ENCODE measurements at regions not wholly inside any gene's neighbourhood (a gene's known extent, or its start where the extent isn't known, plus 50 kb on each side); places are given as distances from the start of the nearest gene placed in this dataset.

DNA sequence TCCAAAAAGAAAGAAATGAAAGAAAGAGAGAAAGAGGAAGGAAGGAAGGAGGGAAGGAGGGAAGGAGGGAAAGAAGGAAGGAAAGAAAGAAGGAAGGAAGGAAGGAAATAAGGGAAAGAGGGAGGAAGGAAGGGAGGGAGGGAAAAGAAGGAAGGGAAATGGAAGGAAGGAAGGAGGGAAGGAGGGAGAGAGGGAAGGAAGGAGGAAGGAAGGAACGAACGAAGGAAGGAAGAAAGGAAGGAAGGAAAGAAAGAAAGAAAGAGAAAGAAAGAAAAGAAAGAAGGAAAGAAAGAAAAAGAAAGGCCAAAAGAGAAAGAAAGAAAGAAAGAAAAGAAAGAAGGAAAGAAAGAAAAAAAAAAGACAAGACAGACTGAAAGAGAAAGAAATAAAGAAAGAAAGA, 263.9 kb upstream of the ATP10B start:
- H4K20me1 ChIP-seq (ENCODE audit: insufficient read depth): no peaks in the 10 kb centered on the region
- BruUV-seq (replicated peaks): no TSS peak

More for the DNA sequence above, 263.9 kb upstream of the ATP10B start:
- Histone ChIP-seq H3K79me2 (ENCODE audit: insufficient read depth, low read length) (no peaks in the 10 kb centered on the region), H3K4me3 (replicated peaks in 1 of 2; ENCODE audit: low read depth in 1 of 2, low read length in 2 of 2) (no peak overlapping the region), H3K4me1 (ENCODE audit: control insufficient read depth in 1 of 2, insufficient read depth in 2 of 2, low read length in 2 of 2) (no peaks in the 10 kb centered on the region), H3K36me3 (ENCODE audit: control insufficient read depth in 1 of 2, insufficient read depth in 2 of 2, low read length in 2 of 2) (no peaks in the 10 kb centered on the region), H3K4me2 (ENCODE audit: low read length) (no peak overlapping the region), H3K27me3 (ENCODE audit: insufficient read depth, low read length) (no peaks in the 10 kb centered on the region), H2AFZ (ENCODE audit: low read depth, low read length, poor library complexity, severe bottlenecking) (no peak overlapping the region), H3K9me3 (ENCODE audit: control insufficient read depth in 1 of 2, insufficient read depth in 1 of 2, low read depth in 1 of 2, low read length in 2 of 2) (peaks cover 0 to 3% of the 10 kb centered on the region in 2 experiments; a peak in 2 of 4 replicates), H3K9ac (ENCODE audit: low read length) (no peak overlapping the region), H3K27ac (ENCODE audit: low read depth, low read length) (no peak overlapping the region), H3K9me2 (ENCODE audit: insufficient read depth) (no peaks in the 10 kb centered on the region)
- no peak for DNase-seq (ENCODE audit: low read depth, low spot score)
- ChIA-PET RAD21 (ENCODE audit: low non-redundant PET in 1 of 2, low total read pairs in 2 of 2, uncharacterized antibody in 2 of 2, unreplicated experiment in 2 of 2) (no interaction called here), CTCF (no interaction called here), POLR2A (no interaction called here)
- TF ChIP-seq, protein P1, sequence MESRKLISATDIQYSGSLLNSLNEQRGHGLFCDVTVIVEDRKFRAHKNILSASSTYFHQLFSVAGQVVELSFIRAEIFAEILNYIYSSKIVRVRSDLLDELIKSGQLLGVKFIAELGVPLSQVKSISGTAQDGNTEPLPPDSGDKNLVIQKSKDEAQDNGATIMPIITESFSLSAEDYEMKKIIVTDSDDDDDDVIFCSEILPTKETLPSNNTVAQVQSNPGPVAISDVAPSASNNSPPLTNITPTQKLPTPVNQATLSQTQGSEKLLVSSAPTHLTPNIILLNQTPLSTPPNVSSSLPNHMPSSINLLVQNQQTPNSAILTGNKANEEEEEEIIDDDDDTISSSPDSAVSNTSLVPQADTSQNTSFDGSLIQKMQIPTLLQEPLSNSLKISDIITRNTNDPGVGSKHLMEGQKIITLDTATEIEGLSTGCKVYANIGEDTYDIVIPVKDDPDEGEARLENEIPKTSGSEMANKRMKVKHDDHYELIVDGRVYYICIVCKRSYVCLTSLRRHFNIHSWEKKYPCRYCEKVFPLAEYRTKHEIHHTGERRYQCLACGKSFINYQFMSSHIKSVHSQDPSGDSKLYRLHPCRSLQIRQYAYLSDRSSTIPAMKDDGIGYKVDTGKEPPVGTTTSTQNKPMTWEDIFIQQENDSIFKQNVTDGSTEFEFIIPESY (IDR thresholded peaks at IDR 0.05; ENCODE audit: extremely low read depth, insufficient replicate concordance, low read length): no peak
- no peak for TF ChIP-seq TCF7L2 (IDR thresholded peaks at IDR 0.05; ENCODE audit: borderline replicate concordance, extremely low read depth, insufficient read depth, insufficient read length)
- TF ChIP-seq POLR2A (IDR thresholded peaks at IDR 0.05; ENCODE audit: borderline replicate concordance, extremely low read depth, insufficient read depth, insufficient read length): no peak
- TF ChIP-seq, protein P2, sequence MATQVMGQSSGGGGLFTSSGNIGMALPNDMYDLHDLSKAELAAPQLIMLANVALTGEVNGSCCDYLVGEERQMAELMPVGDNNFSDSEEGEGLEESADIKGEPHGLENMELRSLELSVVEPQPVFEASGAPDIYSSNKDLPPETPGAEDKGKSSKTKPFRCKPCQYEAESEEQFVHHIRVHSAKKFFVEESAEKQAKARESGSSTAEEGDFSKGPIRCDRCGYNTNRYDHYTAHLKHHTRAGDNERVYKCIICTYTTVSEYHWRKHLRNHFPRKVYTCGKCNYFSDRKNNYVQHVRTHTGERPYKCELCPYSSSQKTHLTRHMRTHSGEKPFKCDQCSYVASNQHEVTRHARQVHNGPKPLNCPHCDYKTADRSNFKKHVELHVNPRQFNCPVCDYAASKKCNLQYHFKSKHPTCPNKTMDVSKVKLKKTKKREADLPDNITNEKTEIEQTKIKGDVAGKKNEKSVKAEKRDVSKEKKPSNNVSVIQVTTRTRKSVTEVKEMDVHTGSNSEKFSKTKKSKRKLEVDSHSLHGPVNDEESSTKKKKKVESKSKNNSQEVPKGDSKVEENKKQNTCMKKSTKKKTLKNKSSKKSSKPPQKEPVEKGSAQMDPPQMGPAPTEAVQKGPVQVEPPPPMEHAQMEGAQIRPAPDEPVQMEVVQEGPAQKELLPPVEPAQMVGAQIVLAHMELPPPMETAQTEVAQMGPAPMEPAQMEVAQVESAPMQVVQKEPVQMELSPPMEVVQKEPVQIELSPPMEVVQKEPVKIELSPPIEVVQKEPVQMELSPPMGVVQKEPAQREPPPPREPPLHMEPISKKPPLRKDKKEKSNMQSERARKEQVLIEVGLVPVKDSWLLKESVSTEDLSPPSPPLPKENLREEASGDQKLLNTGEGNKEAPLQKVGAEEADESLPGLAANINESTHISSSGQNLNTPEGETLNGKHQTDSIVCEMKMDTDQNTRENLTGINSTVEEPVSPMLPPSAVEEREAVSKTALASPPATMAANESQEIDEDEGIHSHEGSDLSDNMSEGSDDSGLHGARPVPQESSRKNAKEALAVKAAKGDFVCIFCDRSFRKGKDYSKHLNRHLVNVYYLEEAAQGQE (IDR thresholded peaks at IDR 0.05; ENCODE audit: low read depth): no peak
- TF ChIP-seq, protein P3, sequence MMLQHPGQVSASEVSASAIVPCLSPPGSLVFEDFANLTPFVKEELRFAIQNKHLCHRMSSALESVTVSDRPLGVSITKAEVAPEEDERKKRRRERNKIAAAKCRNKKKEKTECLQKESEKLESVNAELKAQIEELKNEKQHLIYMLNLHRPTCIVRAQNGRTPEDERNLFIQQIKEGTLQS (IDR thresholded peaks at IDR 0.05): no peak
- TF ChIP-seq RAD21 (IDR thresholded peaks at IDR 0.05; ENCODE audit: low read depth): no peak
- TF ChIP-seq, protein P4, sequence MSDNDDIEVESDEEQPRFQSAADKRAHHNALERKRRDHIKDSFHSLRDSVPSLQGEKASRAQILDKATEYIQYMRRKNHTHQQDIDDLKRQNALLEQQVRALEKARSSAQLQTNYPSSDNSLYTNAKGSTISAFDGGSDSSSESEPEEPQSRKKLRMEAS (IDR thresholded peaks at IDR 0.05): no peak
- no peak for TF ChIP-seq SP1 (IDR thresholded peaks at IDR 0.05; ENCODE audit: low read depth)
- intact Hi-C loops (cut with micrococcal nuclease): no loop called here
- no peak for ATAC-seq

All from HCT116 (cell line).